ENCODE measurements at regions not wholly inside any gene's neighbourhood (a gene's known extent, or its start where the extent isn't known, plus 50 kb on each side); places are given as distances from the start of the nearest gene placed in this dataset.

DNA sequence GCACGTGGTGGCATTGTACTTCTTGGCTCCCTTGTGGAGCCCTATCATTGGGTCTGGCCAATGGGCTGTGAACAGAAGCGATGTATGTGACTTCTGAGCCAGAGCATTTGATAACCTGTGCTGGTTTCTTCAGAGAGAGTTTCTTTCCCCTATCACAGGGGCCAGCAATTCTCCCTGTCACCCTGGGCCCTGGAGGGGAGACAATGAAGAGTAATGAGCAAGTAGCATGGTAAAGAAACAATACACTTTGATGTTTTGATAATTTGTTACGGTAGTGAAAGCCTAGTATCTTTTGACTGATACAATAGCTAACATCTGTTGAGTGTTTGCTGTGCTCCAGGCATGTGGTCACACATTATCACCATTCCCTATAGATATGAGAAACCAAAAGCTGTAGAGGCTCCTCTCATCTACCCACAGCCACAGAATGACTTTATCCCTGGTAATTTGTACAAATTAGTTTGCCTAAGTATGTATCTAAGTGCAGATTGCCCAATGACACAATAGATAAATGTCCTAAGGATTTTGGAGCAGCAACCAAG is 113.4 kb upstream of the SVIL start:
- TF ChIP-seq, protein P1, sequence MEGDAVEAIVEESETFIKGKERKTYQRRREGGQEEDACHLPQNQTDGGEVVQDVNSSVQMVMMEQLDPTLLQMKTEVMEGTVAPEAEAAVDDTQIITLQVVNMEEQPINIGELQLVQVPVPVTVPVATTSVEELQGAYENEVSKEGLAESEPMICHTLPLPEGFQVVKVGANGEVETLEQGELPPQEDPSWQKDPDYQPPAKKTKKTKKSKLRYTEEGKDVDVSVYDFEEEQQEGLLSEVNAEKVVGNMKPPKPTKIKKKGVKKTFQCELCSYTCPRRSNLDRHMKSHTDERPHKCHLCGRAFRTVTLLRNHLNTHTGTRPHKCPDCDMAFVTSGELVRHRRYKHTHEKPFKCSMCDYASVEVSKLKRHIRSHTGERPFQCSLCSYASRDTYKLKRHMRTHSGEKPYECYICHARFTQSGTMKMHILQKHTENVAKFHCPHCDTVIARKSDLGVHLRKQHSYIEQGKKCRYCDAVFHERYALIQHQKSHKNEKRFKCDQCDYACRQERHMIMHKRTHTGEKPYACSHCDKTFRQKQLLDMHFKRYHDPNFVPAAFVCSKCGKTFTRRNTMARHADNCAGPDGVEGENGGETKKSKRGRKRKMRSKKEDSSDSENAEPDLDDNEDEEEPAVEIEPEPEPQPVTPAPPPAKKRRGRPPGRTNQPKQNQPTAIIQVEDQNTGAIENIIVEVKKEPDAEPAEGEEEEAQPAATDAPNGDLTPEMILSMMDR (conservative IDR thresholded peaks at IDR 0.05; ENCODE audit: low read depth, low read length), result no peak
- Histone ChIP-seq H3K4me1 (ENCODE audit: low read depth, poor library complexity, severe bottlenecking) (no peaks in the 10 kb centered on the region), H3K79me2 (ENCODE audit: insufficient read depth, low read depth) (no peaks in the 10 kb centered on the region), H4K20me1 (ENCODE audit: insufficient read depth) (no peaks in the 10 kb centered on the region), H2AFZ (ENCODE audit: low read depth) (no peak overlapping the region), H3K4me3 (IDR thresholded peaks at IDR 0.05; ENCODE audit: insufficient read depth, low read depth, low read length) (no peak overlapping the region), H3K27ac (no peak overlapping the region), H3K9ac (no peak overlapping the region), H3K27me3 (ENCODE audit: insufficient read depth, low read depth) (no peaks in the 10 kb centered on the region), H3K36me3 (ENCODE audit: insufficient read depth) (no peaks in the 10 kb centered on the region), H3K4me2 (no peak overlapping the region)

- Histone ChIP-seq H3K4me1 (ENCODE audit: low read depth, poor library complexity, severe bottlenecking) (no peaks in the 10 kb centered on the region), H3K4me2 (no peak overlapping the region), H4K20me1 (ENCODE audit: insufficient read depth) (no peaks in the 10 kb centered on the region), H3K9ac (no peak overlapping the region), H2AFZ (ENCODE audit: low read depth) (no peak overlapping the region), H3K27ac (no peak overlapping the region), H3K4me3 (IDR thresholded peaks at IDR 0.05; ENCODE audit: insufficient read depth, low read depth, low read length) (no peak overlapping the region), H3K36me3 (ENCODE audit: insufficient read depth) (no peaks in the 10 kb centered on the region), H3K79me2 (ENCODE audit: insufficient read depth, low read depth) (no peaks in the 10 kb centered on the region), H3K27me3 (ENCODE audit: insufficient read depth, low read depth) (no peaks in the 10 kb centered on the region)
- TF ChIP-seq, protein P1 (conservative IDR thresholded peaks at IDR 0.05; ENCODE audit: low read depth, low read length), result no peak
Observed at GRCh38 chr10:29746080-29746797, 111.5 kb upstream of the SVIL start.

DNA sequence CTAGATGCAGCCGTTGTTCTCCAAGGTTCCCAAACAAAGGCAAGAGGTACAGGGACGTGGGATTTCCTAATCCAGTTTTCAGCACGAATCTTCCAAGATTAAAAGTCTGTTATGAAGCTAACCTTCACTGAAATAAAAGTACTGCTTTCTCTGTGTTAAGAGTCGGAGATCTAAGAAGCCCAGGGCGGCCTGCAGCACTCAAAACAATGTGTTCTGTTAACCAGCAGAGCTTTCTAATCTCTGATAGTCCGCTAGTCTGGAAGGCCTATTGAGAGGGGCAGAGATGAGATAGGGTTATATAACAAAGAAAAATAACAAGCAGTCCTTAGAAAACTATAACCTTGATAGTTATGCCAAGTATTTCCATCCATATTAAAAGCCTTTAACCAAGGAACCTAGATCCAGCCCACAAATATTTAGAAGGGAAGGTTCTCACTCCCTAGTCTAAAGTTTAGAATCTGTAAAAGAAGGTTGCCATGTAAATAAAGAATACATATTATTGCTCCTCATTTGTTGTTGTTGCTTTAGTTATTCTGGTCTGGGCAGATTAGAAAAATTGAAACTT is 106.3 kb upstream of the SVIL start:
- Histone ChIP-seq H4K20me1 (ENCODE audit: insufficient read depth) (no peaks in the 10 kb centered on the region), H2AFZ (ENCODE audit: low read depth) (no peak overlapping the region), H3K36me3 (ENCODE audit: insufficient read depth) (no peaks in the 10 kb centered on the region), H3K4me3 (IDR thresholded peaks at IDR 0.05; ENCODE audit: insufficient read depth, low read depth, low read length) (no peak overlapping the region), H3K27ac (no peak overlapping the region), H3K27me3 (ENCODE audit: insufficient read depth, low read depth) (no peaks in the 10 kb centered on the region), H3K4me1 (ENCODE audit: low read depth, poor library complexity, severe bottlenecking) (no peaks in the 10 kb centered on the region), H3K9ac (no peak overlapping the region), H3K79me2 (ENCODE audit: insufficient read depth, low read depth) (no peaks in the 10 kb centered on the region), H3K4me2 (no peak overlapping the region)
- TF ChIP-seq, protein P1 (conservative IDR thresholded peaks at IDR 0.05; ENCODE audit: low read depth, low read length), result no peak

DNA sequence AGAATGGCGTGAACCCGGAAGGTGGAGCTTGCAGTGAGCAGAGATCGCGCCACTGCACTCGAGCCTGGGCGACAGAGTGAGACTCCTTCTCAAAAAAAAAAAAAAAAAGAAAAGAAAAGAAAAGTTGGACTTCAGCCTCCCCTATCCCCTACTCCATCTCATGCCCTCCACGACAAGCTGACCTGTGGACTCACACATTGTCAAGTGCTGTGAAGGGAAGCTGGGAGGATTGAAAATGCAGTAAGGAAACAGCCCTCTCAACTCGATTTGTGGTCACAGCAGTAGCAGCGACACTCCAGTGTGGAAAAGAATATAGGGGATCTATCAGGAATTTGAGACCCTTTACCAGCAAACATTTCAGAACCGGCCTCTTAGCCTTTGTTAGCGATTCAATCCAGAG is 103.6 kb upstream of the SVIL start:
- H3K36me3 ChIP-seq (ENCODE audit: insufficient read depth), result no peaks in the 10 kb centered on the region

More for the DNA sequence above, 103.6 kb upstream of the SVIL start:
- Histone ChIP-seq H3K27me3 (ENCODE audit: insufficient read depth, low read depth) (no peaks in the 10 kb centered on the region), H3K4me3 (IDR thresholded peaks at IDR 0.05; ENCODE audit: insufficient read depth, low read depth, low read length) (no peak overlapping the region), H3K4me1 (ENCODE audit: low read depth, poor library complexity, severe bottlenecking) (peaks cover 5% of the 10 kb centered on the region), H3K27ac (no peak overlapping the region), H3K9ac (no peak overlapping the region), H2AFZ (ENCODE audit: low read depth) (no peak overlapping the region), H4K20me1 (ENCODE audit: insufficient read depth) (no peaks in the 10 kb centered on the region), H3K79me2 (ENCODE audit: insufficient read depth, low read depth) (no peaks in the 10 kb centered on the region), H3K4me2 (no peak overlapping the region)
- TF ChIP-seq, protein P1 (conservative IDR thresholded peaks at IDR 0.05; ENCODE audit: low read depth, low read length), result no peak

Data from KMS-11 (cell line).